ENCODE measurements at regions not wholly inside any gene's neighbourhood (a gene's known extent, or its start where the extent isn't known, plus 50 kb on each side); places are given as distances from the start of the nearest gene placed in this dataset.
"Not testable (repeated sequence)": the region's sequence is repeated elsewhere in the genome, so short reads cannot be mapped to it uniquely, and the experiment has no call there.

GRCh38 chr6:37078814-37079213 is 73.4 kb downstream of the FGD2 start:
- no peak for DNase-seq (ENCODE audit: low read depth)

DNA sequence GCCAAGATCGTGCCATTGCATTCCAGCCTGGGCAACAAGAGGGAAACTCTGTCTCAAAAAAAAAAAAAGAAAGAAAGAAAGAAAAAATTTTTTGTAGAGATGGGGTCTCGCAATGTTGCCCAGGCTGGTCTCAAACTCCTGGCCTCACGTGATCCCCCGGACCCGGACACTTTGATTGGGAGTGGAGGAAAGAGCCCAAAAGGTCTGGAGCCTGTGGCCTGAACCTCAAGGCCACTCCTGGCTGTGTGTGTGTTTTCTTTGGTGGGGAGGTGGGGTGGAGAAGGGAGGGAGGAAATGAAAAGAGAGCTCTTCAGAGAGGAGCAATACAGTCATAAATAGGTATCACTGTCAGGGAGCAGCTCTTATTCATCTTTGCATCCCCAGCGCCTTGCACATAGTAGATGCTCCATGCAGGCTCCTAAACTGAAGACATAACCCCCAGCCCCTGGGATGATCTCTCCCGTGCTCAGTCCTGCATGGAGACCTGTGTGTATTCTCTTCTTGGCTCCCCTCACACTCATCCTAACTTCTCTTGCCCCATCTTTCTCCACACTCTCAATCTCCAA is 75.7 kb downstream of the FGD2 start:
- DNase-seq (ENCODE audit: low read depth) = no peak

- DNase-seq (ENCODE audit: low read depth) = no peak
These were observed 77.1 kb downstream of the FGD2 start for GRCh38 chr6:37082390-37083130.

DNA sequence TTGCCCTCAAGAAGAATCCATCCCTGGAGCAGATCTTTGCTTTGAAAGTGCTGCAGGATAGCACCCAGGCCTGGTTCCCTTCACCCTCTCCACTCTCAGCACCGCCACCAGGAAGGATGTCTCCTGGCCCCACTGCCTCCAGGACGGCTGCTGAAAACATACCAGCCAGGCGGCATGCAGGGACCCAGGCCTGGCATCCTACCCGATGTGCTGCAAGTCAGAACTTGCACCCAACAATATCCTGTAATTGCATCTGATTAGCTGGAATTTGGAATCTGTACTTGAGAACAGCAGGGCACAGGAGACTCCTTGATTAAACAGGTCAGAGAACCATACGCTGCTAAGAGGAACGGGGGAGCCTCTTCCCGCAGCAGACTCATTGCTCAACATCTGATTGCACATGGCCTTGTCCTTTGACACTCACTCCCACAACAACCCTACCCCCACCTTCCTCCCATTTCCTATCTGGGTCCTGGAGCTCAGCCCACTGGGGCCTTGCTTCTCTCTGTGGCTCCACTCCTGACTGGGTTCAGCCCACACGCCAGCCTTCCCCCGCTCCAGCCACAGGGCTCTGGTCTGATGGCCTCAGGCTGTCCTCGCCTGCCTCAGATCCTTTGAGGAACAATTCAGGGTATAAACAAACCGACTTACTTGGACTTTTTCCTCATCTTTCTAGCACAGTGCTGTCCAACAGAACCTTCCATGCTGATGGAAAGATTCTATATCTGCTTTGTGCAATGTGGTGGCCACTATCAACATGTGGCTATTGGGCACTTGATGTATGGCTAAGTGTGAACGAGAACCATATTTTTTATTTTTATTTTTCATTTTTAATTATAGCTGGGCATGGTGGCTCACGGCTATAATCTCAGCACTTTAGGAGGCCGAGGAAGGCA is 78.0 kb downstream of the FGD2 start:
- DNase-seq (ENCODE audit: low read depth) = no peak

GRCh38 chr6:37084665-37085064 is 79.2 kb downstream of the FGD2 start:
- not testable (repeated sequence) for DNase-seq (ENCODE audit: low read depth)

DNA sequence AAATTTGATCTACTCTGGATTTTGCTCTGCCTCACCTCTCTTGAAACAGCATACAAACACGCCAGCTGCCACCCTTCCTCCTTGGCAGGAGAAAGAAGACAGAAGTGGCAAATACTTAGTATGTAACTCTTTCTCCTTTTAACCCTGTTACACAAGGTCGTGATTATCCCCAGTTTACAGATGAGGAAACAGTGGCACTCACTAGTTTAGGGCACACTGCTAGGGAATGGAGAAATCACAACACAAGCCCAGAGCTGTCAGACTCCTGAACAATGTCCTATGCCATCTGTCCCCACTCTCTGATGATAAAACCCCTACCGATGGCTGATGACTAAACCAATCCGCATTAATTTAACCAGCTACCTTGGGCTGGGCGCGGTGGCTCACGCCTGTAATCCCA is 79.7 kb downstream of the FGD2 start:
- no peak for DNase-seq (ENCODE audit: low read depth)

DNA sequence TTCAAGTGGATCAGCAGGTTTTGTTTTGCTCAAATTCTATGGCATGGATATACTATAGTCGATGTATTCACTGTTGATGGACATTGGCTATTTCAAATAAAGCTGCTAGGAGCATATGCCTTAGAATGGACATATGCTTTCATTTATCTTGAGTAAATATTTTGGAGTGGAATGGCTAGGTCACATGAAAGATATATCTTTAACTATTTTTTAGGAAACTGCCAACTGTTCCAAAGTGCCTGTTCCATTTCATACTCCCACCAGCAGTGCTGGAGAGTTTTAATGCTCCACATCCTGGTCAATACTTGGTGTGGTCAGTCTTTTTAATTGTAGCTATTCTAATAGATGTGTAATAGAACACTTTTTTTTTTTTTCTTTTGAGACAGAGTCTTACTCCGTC is 81.1 kb upstream of the PIM1 start:
- no peak for DNase-seq (ENCODE audit: low read depth)

GRCh38 chr6:37089783-37090182 is 80.2 kb upstream of the PIM1 start:
- no peak for DNase-seq (ENCODE audit: low read depth)

DNA sequence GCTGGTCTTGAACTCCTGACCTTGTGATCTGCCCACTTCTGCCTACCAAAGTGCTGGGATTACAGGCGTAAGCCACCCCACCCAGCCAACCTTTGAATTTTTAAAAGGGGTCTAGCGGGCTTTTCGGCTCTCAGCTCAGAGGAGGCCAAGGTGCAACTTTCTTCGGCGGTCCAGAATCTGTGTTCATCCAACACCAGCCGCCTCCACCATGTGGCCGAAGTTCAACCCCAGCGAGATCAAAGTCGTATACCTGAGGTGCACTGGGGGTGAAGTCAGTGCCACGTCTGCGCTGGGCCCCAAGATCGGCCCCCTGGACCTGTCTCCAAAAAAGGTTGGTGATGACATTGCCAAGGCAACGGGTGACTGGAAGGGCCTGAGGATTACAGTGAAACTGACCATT is 78.8 kb upstream of the PIM1 start:
- DNase-seq (ENCODE audit: low read depth) = not testable (repeated sequence)

DNA sequence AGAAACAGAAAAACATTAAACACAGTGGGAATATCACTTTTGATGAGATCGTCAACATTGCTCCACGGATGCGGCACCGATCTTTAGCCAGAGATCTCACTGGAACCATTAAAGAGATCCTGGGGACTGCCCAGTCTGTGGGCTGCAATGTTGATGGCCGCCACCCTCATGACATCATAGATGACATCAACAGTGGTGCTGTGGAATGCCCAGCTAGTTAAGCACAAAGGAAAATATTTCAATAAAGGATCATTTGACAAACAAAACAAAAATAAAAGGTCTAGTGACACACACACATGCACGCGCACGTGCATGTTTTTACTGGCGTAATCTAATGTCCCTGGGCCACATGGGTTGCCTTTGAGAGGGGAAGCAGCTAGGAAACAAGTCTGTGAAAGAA is 78.4 kb upstream of the PIM1 start:
- not testable (repeated sequence) for DNase-seq (ENCODE audit: low read depth)

- no peak for DNase-seq (ENCODE audit: low read depth)
These were observed 76.8 kb upstream of the PIM1 start for GRCh38 chr6:37092923-37093727.

GRCh38 chr6:37093728-37094069 is 76.3 kb upstream of the PIM1 start:
- DNase-seq (ENCODE audit: low read depth) = no peak

GRCh38 chr6:37095997-37096396 is 74.0 kb upstream of the PIM1 start:
- DNase-seq (ENCODE audit: low read depth) = no peak

GRCh38 chr6:37097335-37097734 is 72.6 kb upstream of the PIM1 start:
- no peak for DNase-seq (ENCODE audit: low read depth)

- DNase-seq (ENCODE audit: low read depth) = no peak
These were observed 70.5 kb upstream of the PIM1 start for GRCh38 chr6:37099442-37099841.

- DNase-seq (ENCODE audit: low read depth) = no peak
These were observed 69.2 kb upstream of the PIM1 start for GRCh38 chr6:37100745-37101144.

DNA sequence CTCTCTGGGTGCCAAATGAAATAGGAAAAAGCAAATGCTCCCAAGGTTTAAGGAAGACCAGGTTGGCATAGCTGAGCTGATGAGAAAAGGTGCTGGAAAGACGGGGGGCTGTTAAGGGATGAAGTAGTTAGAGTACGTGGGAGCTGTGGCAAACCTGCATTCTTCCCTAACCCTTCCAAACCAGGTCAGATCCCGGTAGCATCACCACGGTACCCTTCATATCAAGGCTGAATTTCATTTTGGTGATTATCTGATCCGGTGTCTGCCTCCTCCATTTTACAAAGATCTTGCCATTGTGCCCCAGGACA is 68.0 kb upstream of the PIM1 start:
- no peak for DNase-seq (ENCODE audit: low read depth)

GRCh38 chr6:37102299-37103168 is 67.4 kb upstream of the PIM1 start:
- peak; percentile 41 for DNase-seq (ENCODE audit: low read depth)

GRCh38 chr6:37103169-37104039 is 66.5 kb upstream of the PIM1 start:
- DNase-seq (ENCODE audit: low read depth) = no peak

DNA sequence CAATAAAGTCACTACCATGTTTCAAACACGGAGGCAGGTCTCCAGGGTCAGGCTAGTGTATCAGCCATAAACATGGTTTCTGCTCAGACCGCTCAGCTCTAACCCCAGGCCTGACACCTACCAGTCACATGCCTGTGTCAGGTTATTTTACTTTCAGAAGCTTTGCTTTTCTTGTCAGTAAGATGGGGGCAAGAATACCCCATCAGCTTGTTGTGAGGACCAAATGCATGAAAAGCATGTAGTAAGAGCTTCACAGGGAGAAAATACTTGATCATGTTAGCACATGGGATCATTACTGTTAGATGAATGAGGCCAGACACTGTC is 65.2 kb upstream of the PIM1 start:
- no peak for DNase-seq (ENCODE audit: low read depth)
